CD8-positive, alpha-beta memory T cell (primary cell): ENCODE measurements at regions not wholly inside any gene's neighbourhood (a gene's known extent, or its start where the extent isn't known, plus 50 kb on each side); places are given as distances from the start of the nearest gene placed in this dataset.

Experiments used
- CTCF ChIA-PET: fragments of 350-600 bp; sonication (Branson Sonifier 250); formaldehyde crosslinking; loops from one replicate; lab custom pipeline; 2021; ENCODE audit warnings: antibody characterized with exemption; lab: Charles Lee
- POLR2A ChIA-PET: fragments of 350-600 bp; sonication (Branson Sonifier 250); formaldehyde crosslinking; loops from one replicate; lab custom pipeline; 2021; ENCODE audit warnings: antibody characterized with exemption; lab: Charles Lee
- DNase-seq, 5 donors: peaks; one replicate each; pipeline versions ENCODE4 v3.0.0 to v3.0.0-alpha.2; 2020 to 2022; ENCODE audit warnings: mixed read lengths in 1 of 5
- H3K27ac ChIP-seq: one replicate; pipeline ENCODE4 v1.7.0; 2013; ENCODE audit warnings: low read depth, mild to moderate bottlenecking, low read length, moderate library complexity
- H3K27me3 ChIP-seq: 2 replicates; pipeline ENCODE4 v1.7.0; 2013; ENCODE audit warnings: low read length, mild to moderate bottlenecking; ENCODE audit not compliant: insufficient read depth, poor library complexity, severe bottlenecking
- H3K36me3 ChIP-seq: 2 replicates; pipeline ENCODE4 v1.7.0; 2013; ENCODE audit warnings: mild to moderate bottlenecking, low read length, moderate library complexity; ENCODE audit not compliant: insufficient read depth
- H3K4me1 ChIP-seq: 2 replicates; pipeline ENCODE4 v1.7.0; 2013; ENCODE audit warnings: mild to moderate bottlenecking, low read length, moderate library complexity; ENCODE audit not compliant: insufficient read depth
- H3K4me3 ChIP-seq: 2 replicates; pipeline ENCODE4 v1.7.0; 2013; ENCODE audit warnings: mild to moderate bottlenecking, low read length
- H3K9me3 ChIP-seq: 2 replicates; pipeline ENCODE4 v1.7.0; 2013; ENCODE audit warnings: mild to moderate bottlenecking, low read length
- H3K27ac Mint-ChIP-seq, 8 donors: one replicate each; pipeline ENCODE4 v1.8.0; 2020 to 2021; ENCODE audit warnings: mixed read lengths in 8 of 8, mild to moderate bottlenecking in 6 of 8, inconsistent platforms in 3 of 8, moderate library complexity in 3 of 8
- H3K27me3 Mint-ChIP-seq, 2 donors: one replicate each; pipeline ENCODE4 v1.8.0; 2020 to 2021; ENCODE audit warnings: mixed read lengths in 2 of 2, mild to moderate bottlenecking in 1 of 2, moderate library complexity in 1 of 2
- H3K36me3 Mint-ChIP-seq, 3 donors: one replicate each; pipeline ENCODE4 v1.8.0; 2020 to 2021; ENCODE audit warnings: mixed read lengths in 3 of 3, inconsistent platforms in 1 of 3, mild to moderate bottlenecking in 1 of 3
- H3K4me1 Mint-ChIP-seq, 3 donors: one replicate each; pipeline ENCODE4 v1.8.0; 2020 to 2021; ENCODE audit warnings: mixed read lengths in 3 of 3, inconsistent platforms in 1 of 3, mild to moderate bottlenecking in 1 of 3
- H3K4me3 Mint-ChIP-seq, 7 donors: one replicate each; pipeline ENCODE4 v1.8.0; 2020 to 2021; ENCODE audit warnings: mixed read lengths in 7 of 7, mild to moderate bottlenecking in 6 of 7, moderate library complexity in 4 of 7, inconsistent platforms in 2 of 7
- H3K9me3 Mint-ChIP-seq, 5 donors: one replicate each; pipeline ENCODE4 v1.8.0; 2020 to 2022; ENCODE audit warnings: mixed read lengths in 5 of 5, mild to moderate bottlenecking in 3 of 5, moderate library complexity in 2 of 5, inconsistent platforms in 1 of 5

DNA sequence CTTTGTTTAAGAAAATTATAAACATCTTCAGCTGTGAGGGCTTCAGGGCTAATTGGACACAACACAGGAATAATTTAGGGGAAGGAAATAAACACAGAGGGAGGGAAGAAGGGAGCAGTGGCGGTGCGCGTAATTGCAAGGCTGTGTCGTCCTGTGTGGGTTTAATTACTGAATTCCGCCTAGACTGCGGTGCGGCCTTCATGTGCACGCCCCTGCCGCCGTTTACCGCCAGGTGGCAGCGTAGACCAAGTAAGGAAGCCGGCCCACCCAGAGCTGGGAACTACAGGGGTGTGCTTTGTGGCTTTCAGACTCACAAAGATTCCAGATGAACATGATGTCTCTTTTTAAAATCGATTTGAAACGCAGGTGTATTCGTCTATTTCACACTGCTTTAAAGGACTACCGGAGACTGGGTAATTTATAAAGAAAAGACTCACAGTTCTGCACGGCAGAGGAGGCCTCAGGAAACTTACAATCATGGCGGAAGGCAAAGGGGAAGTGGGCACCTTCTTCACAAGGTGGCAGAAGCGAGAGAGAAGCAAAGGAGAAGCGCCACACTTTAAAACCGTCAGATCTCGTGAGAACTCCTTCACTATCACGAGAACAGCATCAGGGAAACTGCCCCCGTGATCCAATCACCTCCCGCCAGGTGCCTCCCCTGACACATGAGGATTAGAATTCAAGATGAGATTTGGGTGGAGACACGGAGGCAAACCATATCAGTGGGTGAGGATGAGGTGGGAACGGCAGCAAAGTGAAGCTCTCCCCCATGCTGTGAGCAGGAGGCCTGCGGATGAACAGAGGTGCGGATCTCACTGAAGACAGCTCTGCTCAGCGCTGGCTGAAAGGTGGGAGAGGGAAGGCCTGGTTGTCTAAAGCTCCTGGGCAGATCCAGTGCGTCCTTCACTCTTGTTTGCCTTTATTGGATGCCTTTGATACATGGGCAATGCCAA lies 222.0 kb upstream of the PDE10A start:
- H3K27ac ChIP-seq, result no peak overlapping the region
- H3K27me3 ChIP-seq, result peaks cover 3% of the 10 kb centered on the region
- no peak overlapping the region for H3K27ac Mint-ChIP-seq
- peaks cover 0 to 12% (median 4%) of the 10 kb centered on the region in 5 donors for H3K9me3 Mint-ChIP-seq
- no peaks in the 10 kb centered on the region for H3K36me3 Mint-ChIP-seq
- H3K27me3 Mint-ChIP-seq, result peaks cover 4 to 11% of the 10 kb centered on the region in 2 donors
- POLR2A ChIA-PET, result no interaction called here
- H3K9me3 ChIP-seq, result no peaks in the 10 kb centered on the region
- DNase-seq, result peak; percentile 15 to 56 (median 32)
- H3K4me3 ChIP-seq, result no peak overlapping the region
- H3K4me1 ChIP-seq, result no peaks in the 10 kb centered on the region
- CTCF ChIA-PET, result interaction anchor here (0.7 kb wide), 1 partner anchor 8 kb away, joined by 3 read pairs; no protein-coding TSS in a partner anchor
- peaks cover 4 to 7% (median 6%) of the 10 kb centered on the region in 3 donors for H3K4me1 Mint-ChIP-seq
- H3K36me3 ChIP-seq, result no peaks in the 10 kb centered on the region
- H3K4me3 Mint-ChIP-seq, result peak overlapping the region in 3 of 7 donors; percentile 15 to 55 (median 22)

DNA sequence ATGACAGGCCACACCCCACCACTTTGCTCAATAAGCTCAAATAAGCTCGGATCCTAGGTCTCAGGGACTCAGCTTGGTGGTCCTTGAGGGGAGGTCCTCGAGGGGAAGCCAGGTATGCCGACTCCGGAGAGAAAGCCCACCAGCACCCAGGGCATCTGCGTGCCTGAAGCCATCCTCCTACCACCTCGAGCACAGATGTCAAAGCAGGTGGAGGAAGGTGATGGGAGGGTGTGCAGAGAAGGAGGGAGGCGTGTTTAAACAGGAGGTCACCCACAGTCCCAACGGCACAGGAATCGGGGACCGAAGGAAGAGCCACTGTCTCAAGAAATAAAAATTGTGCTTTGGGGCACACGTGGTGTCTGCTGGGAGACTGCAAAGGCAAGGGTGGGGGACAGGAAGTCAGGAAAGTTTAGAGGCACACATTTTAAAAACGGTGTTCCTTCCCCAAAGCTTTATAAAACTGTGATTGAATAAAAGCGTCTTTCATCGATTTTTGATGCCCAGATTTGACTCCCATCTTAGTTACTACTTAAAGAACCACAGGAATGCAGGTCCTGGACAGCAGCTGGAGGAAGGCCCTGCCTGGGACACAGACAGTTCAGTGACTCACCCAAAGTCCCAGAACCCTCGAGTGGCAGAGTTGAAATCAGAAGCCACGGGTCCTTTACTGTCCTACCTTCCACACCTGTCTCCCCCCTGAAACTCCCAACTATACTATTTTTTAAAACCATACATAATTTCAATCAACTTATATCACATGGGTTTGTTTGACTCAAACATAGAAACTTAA lies 221.0 kb upstream of the PDE10A start:
- H3K4me3 Mint-ChIP-seq, result no peak overlapping the region

DNA sequence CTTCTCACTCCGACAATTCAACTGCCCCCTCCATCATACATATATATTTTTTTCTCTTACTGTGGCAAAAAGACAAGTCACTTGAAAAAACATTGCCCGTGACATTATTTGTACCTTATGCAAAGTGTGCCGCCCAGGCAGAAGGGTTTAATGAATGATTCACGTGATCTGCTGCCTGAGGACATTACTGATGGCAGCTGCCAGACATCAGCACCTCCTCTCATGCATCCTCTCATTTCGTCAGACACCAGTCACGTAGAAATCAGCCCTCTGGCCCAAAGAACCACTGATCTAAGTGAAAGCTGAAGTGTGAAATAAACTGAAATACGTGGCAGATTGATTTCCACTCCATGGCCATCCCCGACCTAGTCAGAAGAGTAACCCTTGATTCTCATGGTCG lies 218.8 kb upstream of the PDE10A start:
- ChIA-PET POLR2A (no interaction called here), CTCF (no interaction called here)
- no peaks in the 10 kb centered on the region for H3K36me3 ChIP-seq
- H3K27me3 ChIP-seq, result peaks cover 3% of the 10 kb centered on the region
- H3K4me3 Mint-ChIP-seq, result no peak overlapping the region
- peaks cover 4 to 7% (median 6%) of the 10 kb centered on the region in 3 donors for H3K4me1 Mint-ChIP-seq
- no peak for DNase-seq
- no peak overlapping the region for H3K4me3 ChIP-seq
- H3K4me1 ChIP-seq, result no peaks in the 10 kb centered on the region
- no peak overlapping the region for H3K27ac ChIP-seq
- peaks cover 6 to 16% of the 10 kb centered on the region in 2 donors for H3K27me3 Mint-ChIP-seq
- no peak overlapping the region for H3K27ac Mint-ChIP-seq
- H3K9me3 ChIP-seq, result no peaks in the 10 kb centered on the region
- no peaks in the 10 kb centered on the region for H3K36me3 Mint-ChIP-seq
- H3K9me3 Mint-ChIP-seq, result peaks cover 0 to 8% (median 0%) of the 10 kb centered on the region in 5 donors

More for the DNA sequence above, 221.0 kb upstream of the PDE10A start:
- peaks cover 4 to 7% (median 6%) of the 10 kb centered on the region in 3 donors for H3K4me1 Mint-ChIP-seq
- H3K9me3 ChIP-seq, result no peaks in the 10 kb centered on the region
- no peaks in the 10 kb centered on the region for H3K4me1 ChIP-seq
- no peaks in the 10 kb centered on the region for H3K36me3 ChIP-seq
- H3K9me3 Mint-ChIP-seq, result peaks cover 0 to 12% (median 4%) of the 10 kb centered on the region in 5 donors
- ChIA-PET CTCF (no interaction called here), POLR2A (no interaction called here)
- peaks cover 4 to 11% of the 10 kb centered on the region in 2 donors for H3K27me3 Mint-ChIP-seq
- no peaks in the 10 kb centered on the region for H3K36me3 Mint-ChIP-seq
- no peak overlapping the region for H3K4me3 ChIP-seq
- DNase-seq, result no peak
- peaks cover 3% of the 10 kb centered on the region for H3K27me3 ChIP-seq
- no peak overlapping the region for H3K27ac Mint-ChIP-seq
- no peak overlapping the region for H3K27ac ChIP-seq

DNA sequence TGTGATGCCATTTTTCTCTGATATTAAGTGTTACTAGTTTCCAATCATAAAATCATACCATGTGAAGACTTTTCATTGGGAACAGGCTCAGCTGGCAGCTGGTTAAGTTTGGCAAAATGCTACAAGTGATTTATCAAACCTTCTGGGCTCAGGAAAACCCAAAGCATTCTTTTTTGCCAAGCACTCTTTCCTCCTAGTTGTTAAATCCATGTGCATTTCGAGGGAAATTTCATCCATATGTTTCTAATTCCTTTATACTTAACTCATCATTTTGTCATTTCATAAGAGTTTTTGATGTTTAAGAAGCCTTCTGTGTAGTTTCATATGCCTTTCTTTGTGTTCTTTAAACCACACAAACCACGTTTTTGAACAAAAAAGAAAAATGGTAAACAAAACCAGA lies 217.6 kb upstream of the PDE10A start:
- Mint-ChIP-seq H3K4me3 (no peak overlapping the region), H3K27me3 (peaks cover 6 to 20% of the 10 kb centered on the region in 2 donors), H3K27ac (no peak overlapping the region), H3K36me3 (no peaks in the 10 kb centered on the region), H3K4me1 (peaks cover 4 to 7% (median 6%) of the 10 kb centered on the region in 3 donors), H3K9me3 (peaks cover 0 to 8% (median 0%) of the 10 kb centered on the region in 5 donors)
- Histone ChIP-seq H3K36me3 (no peaks in the 10 kb centered on the region), H3K9me3 (no peaks in the 10 kb centered on the region), H3K27ac (no peak overlapping the region), H3K4me3 (no peak overlapping the region), H3K27me3 (peaks cover 3% of the 10 kb centered on the region), H3K4me1 (no peaks in the 10 kb centered on the region)
- CTCF ChIA-PET, result no interaction called here
- DNase-seq, result no peak
- POLR2A ChIA-PET, result no interaction called here

DNA sequence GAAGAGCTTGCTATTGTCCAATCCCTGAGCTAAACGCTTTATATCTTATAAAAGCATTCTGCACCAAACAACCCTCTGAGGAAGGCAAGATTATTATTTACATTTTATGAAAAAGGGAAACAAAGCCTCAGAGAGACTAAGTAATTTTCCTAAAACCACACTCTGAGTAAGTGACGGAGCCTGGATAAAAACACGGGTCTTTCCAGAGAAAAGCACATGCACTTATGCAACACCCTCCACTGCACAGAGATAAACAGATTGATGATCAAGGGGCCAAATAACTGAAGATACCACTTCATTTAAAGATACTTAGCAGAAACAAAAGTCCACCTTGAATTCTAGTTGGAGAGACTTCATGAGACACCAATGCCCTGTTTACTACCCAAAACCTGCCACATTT lies 214.7 kb upstream of the PDE10A start:
- no peaks in the 10 kb centered on the region for H3K36me3 ChIP-seq
- no peaks in the 10 kb centered on the region for H3K27me3 ChIP-seq
- H3K4me1 ChIP-seq, result no peaks in the 10 kb centered on the region
- POLR2A ChIA-PET, result no interaction called here
- H3K4me1 Mint-ChIP-seq, result no peaks in the 10 kb centered on the region
- H3K4me3 Mint-ChIP-seq, result no peak overlapping the region
- H3K9me3 Mint-ChIP-seq, result peaks cover 0 to 7% (median 0%) of the 10 kb centered on the region in 5 donors
- CTCF ChIA-PET, result no interaction called here
- no peak for DNase-seq
- peaks cover 8 to 28% of the 10 kb centered on the region in 2 donors for H3K27me3 Mint-ChIP-seq
- H3K27ac ChIP-seq, result no peak overlapping the region
- no peaks in the 10 kb centered on the region for H3K36me3 Mint-ChIP-seq
- no peak overlapping the region for H3K4me3 ChIP-seq
- H3K27ac Mint-ChIP-seq, result no peak overlapping the region
- H3K9me3 ChIP-seq, result no peaks in the 10 kb centered on the region

DNA sequence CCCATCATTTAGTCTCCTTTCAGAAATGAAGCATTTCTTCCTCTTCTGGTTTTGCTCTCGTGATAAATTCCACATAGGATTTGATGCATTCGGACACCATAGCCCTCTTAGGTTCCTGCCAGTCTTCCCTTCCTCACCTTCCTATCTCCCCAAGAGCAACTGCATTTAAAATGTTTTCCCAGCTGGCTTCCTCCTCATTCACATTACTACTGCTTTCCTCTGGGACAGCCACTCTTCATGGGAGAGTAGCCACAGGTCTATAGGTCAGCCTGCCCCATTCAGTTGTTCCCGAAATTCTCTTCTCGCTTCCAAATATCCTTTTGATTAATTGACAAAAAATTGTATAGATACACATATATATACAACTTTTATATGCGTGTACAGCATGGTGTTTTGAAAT lies 214.2 kb upstream of the PDE10A start:
- no peaks in the 10 kb centered on the region for H3K9me3 ChIP-seq
- ChIA-PET CTCF (no interaction called here), POLR2A (no interaction called here)
- no peaks in the 10 kb centered on the region for H3K36me3 Mint-ChIP-seq
- H3K27ac Mint-ChIP-seq, result no peak overlapping the region
- H3K27me3 Mint-ChIP-seq, result peaks cover 8 to 25% of the 10 kb centered on the region in 2 donors
- H3K4me1 Mint-ChIP-seq, result no peaks in the 10 kb centered on the region
- H3K27ac ChIP-seq, result no peak overlapping the region
- peaks cover 0 to 5% (median 0%) of the 10 kb centered on the region in 5 donors for H3K9me3 Mint-ChIP-seq
- no peak for DNase-seq
- no peak overlapping the region for H3K4me3 ChIP-seq
- no peak overlapping the region for H3K4me3 Mint-ChIP-seq
- H3K4me1 ChIP-seq, result no peaks in the 10 kb centered on the region
- no peaks in the 10 kb centered on the region for H3K27me3 ChIP-seq
- H3K36me3 ChIP-seq, result no peaks in the 10 kb centered on the region

DNA sequence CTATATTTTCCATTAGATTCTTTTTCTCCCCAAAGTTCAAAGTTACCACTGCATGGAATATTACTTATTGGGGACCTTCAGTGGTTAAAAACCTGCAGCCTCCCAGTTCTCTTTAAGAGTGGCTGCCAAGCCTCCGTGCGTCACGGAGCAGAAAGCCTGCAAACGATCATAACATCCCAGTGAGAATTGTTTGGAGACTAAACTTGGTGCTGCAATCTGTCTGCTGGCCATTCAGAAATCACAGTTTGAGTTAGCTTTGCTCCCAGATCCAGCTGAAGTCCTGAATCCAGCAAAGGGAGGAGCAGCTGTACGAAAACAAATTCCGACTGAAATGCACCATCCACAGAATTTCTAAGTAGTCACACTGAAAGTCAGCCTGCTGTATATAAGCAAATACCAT lies 213.5 kb upstream of the PDE10A start:
- ChIA-PET POLR2A (no interaction called here), CTCF (no interaction called here)
- Histone ChIP-seq H3K27me3 (no peaks in the 10 kb centered on the region), H3K36me3 (no peaks in the 10 kb centered on the region), H3K4me1 (no peaks in the 10 kb centered on the region), H3K9me3 (no peaks in the 10 kb centered on the region), H3K4me3 (no peak overlapping the region), H3K27ac (no peak overlapping the region)
- DNase-seq, result no peak
- Mint-ChIP-seq H3K27me3 (peaks cover 4 to 19% of the 10 kb centered on the region in 2 donors), H3K36me3 (no peaks in the 10 kb centered on the region), H3K4me1 (no peaks in the 10 kb centered on the region), H3K4me3 (no peak overlapping the region), H3K9me3 (no peaks in the 10 kb centered on the region), H3K27ac (no peak overlapping the region)

DNA sequence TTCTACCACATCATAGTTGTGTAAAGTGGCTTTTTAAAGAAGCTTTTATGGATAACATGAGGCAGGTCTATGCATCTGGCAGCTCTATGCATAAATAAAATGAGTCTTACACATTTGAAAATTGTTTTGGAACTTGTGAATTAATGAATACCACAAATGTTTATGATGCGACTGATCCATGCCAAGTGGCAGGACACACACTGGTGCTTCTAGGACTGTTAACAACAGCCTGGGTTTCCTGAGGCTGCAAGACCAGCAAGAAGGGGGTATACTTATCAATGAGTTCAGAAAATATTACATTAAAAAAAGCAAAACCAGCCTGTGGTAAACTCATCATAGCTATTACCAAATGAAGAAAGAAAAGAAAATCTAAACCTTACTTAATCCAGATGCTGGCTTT lies 212.9 kb upstream of the PDE10A start:
- Histone ChIP-seq H3K36me3 (no peaks in the 10 kb centered on the region), H3K4me3 (no peak overlapping the region), H3K27me3 (no peaks in the 10 kb centered on the region), H3K9me3 (no peaks in the 10 kb centered on the region), H3K4me1 (no peaks in the 10 kb centered on the region), H3K27ac (no peak overlapping the region)
- H3K4me1 Mint-ChIP-seq, result no peaks in the 10 kb centered on the region
- ChIA-PET POLR2A (no interaction called here), CTCF (no interaction called here)
- peaks cover 4 to 17% of the 10 kb centered on the region in 2 donors for H3K27me3 Mint-ChIP-seq
- no peak overlapping the region for H3K4me3 Mint-ChIP-seq
- no peak for DNase-seq
- H3K27ac Mint-ChIP-seq, result no peak overlapping the region
- peaks cover 0 to 2% (median 0%) of the 10 kb centered on the region in 5 donors for H3K9me3 Mint-ChIP-seq
- no peaks in the 10 kb centered on the region for H3K36me3 Mint-ChIP-seq
